Right atrium auricular region (tissue), 2 donors: ENCODE measurements at regions not wholly inside any gene's neighbourhood (a gene's known extent, or its start where the extent isn't known, plus 50 kb on each side); places are given as distances from the start of the nearest gene placed in this dataset.
A peak's percentile ranks its signal among the peaks of the same experiment; 100 is the strongest.

Experiments
- DNase-seq: peaks from one replicate; pipeline ENCODE4 v3.0.0-alpha.2; 2019; ENCODE audit warnings: low spot score
- H3K27ac ChIP-seq, 2 donors: fragments of 200-600 bp; sonication (generic); 1 replicate in 1 of 2; 2 replicates in 1 of 2; pipeline ENCODE4 v1.5.1; 2016 to 2019
- H3K27me3 ChIP-seq, 2 donors: fragments of 200-600 bp; sonication (generic); one replicate each; pipeline versions ENCODE4 v1.5.1 to v1.6.0; 2017 to 2019
- H3K36me3 ChIP-seq: fragments of 200-600 bp; sonication (generic); one replicate; pipeline ENCODE4 v1.5.1; 2016
- H3K4me1 ChIP-seq, 2 donors: fragments of 200-600 bp; sonication (generic); one replicate each; pipeline versions ENCODE4 v1.5.1 to v1.6.0; 2017 to 2019
- H3K4me3 ChIP-seq, 2 donors: fragments of 200-600 bp; sonication (generic); 1 replicate in 1 of 2; 2 replicates in 1 of 2; pipeline ENCODE4 v1.5.1; 2017 to 2019; ENCODE audit warnings: mild to moderate bottlenecking in 1 of 2, moderate library complexity in 1 of 2
- H3K9me3 ChIP-seq, 2 donors: fragments of 200-600 bp; sonication (generic); one replicate each; pipeline ENCODE4 v1.5.1; 2019
- TF ChIP-seq, protein P1 (sequence below), 2 donors: fragments of 200-600 bp; sonication (generic); IDR thresholded peaks; one replicate each; pipeline ENCODE4 v1.5.1; 2019; ENCODE audit warnings: antibody characterized with exemption in 2 of 2

- Histone ChIP-seq H3K4me1 (peaks cover 0 to 11% of the 10 kb centered on the region in 2 donors), H3K27ac (no peak overlapping the region), H3K36me3 (no peaks in the 10 kb centered on the region), H3K9me3 (no peaks in the 10 kb centered on the region), H3K27me3 (no peaks in the 10 kb centered on the region), H3K4me3 (no peak overlapping the region)
- no peak for DNase-seq
- TF ChIP-seq, protein P1, sequence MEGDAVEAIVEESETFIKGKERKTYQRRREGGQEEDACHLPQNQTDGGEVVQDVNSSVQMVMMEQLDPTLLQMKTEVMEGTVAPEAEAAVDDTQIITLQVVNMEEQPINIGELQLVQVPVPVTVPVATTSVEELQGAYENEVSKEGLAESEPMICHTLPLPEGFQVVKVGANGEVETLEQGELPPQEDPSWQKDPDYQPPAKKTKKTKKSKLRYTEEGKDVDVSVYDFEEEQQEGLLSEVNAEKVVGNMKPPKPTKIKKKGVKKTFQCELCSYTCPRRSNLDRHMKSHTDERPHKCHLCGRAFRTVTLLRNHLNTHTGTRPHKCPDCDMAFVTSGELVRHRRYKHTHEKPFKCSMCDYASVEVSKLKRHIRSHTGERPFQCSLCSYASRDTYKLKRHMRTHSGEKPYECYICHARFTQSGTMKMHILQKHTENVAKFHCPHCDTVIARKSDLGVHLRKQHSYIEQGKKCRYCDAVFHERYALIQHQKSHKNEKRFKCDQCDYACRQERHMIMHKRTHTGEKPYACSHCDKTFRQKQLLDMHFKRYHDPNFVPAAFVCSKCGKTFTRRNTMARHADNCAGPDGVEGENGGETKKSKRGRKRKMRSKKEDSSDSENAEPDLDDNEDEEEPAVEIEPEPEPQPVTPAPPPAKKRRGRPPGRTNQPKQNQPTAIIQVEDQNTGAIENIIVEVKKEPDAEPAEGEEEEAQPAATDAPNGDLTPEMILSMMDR (IDR thresholded peaks at IDR 0.05) = no peak
These were observed 249.5 kb upstream of the POU3F1 start for GRCh38 chr1:38296047-38296446.

GRCh38 chr1:38293567-38293966, 247.0 kb upstream of the POU3F1 start:
- Histone ChIP-seq H3K27ac (no peak overlapping the region), H3K9me3 (no peaks in the 10 kb centered on the region), H3K36me3 (no peaks in the 10 kb centered on the region), H3K4me3 (no peak overlapping the region), H3K27me3 (no peaks in the 10 kb centered on the region), H3K4me1 (peaks cover 0 to 11% of the 10 kb centered on the region in 2 donors)
- TF ChIP-seq, protein P1 (IDR thresholded peaks at IDR 0.05) = no peak
- no peak for DNase-seq

DNA sequence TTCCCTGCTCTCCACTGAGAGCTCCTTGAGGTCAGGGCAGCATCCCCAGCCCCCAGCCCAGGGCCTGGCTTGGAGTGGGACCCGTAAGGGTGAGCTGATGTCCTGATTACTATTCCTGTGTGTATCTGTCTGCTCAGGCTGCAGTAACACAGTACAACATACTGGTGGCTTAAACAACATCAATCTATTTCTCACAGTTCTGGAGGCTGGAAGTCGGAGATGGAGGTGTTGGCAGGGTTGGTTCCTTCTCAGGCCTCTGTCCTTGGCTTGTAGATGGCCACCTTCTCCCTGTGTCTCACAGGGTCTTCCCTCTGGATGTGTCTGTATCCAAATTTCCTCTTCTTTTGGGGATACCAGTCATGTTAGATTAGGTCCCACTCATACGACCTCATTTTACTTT, 246.4 kb upstream of the POU3F1 start:
- no peak for DNase-seq
- no peaks in the 10 kb centered on the region for H3K27me3 ChIP-seq
- no peak overlapping the region for H3K4me3 ChIP-seq
- TF ChIP-seq, protein P1 (IDR thresholded peaks at IDR 0.05) = no peak
- H3K27ac ChIP-seq = no peak overlapping the region
- H3K36me3 ChIP-seq = no peaks in the 10 kb centered on the region
- peaks cover 0 to 11% of the 10 kb centered on the region in 2 donors for H3K4me1 ChIP-seq
- H3K9me3 ChIP-seq = no peaks in the 10 kb centered on the region

GRCh38 chr1:38291906-38292521, 245.4 kb upstream of the POU3F1 start:
- TF ChIP-seq, protein P1 (IDR thresholded peaks at IDR 0.05) = no peak
- no peaks in the 10 kb centered on the region for H3K36me3 ChIP-seq
- no peak overlapping the region for H3K27ac ChIP-seq
- no peaks in the 10 kb centered on the region for H3K9me3 ChIP-seq
- H3K4me3 ChIP-seq = peak overlapping the region in 1 of 2 donors; percentile 32
- no peak for DNase-seq
- peaks cover 0 to 11% of the 10 kb centered on the region in 2 donors for H3K4me1 ChIP-seq
- H3K27me3 ChIP-seq = no peaks in the 10 kb centered on the region

DNA sequence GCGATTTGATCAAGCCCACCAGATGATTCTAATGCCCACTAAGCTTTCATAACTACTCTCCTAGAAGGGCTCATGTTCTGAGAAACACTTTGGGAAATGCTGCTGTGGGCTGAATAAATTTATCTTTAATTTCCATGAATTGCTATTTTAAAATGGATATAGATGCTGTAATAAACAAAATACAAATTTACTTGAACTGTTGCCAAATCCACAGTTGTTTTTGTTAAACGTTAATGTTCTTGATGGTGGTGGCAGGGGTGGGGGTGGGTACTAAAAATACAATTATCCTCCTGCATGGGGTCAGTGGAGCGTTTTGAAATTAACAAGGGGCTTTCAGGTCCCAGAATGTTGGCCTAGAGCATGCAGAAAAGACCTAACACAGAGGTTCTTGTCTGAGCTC, 244.7 kb upstream of the POU3F1 start:
- TF ChIP-seq, protein P1 (IDR thresholded peaks at IDR 0.05) = no peak
- no peak overlapping the region for H3K4me3 ChIP-seq
- no peaks in the 10 kb centered on the region for H3K9me3 ChIP-seq
- no peaks in the 10 kb centered on the region for H3K36me3 ChIP-seq
- H3K27me3 ChIP-seq = no peaks in the 10 kb centered on the region
- H3K4me1 ChIP-seq = peaks cover 0 to 11% of the 10 kb centered on the region in 2 donors
- H3K27ac ChIP-seq = no peak overlapping the region
- no peak for DNase-seq

GRCh38 chr1:38289034-38289433, 242.4 kb upstream of the POU3F1 start:
- H3K27me3 ChIP-seq = no peaks in the 10 kb centered on the region
- H3K4me1 ChIP-seq = peaks cover 0 to 11% of the 10 kb centered on the region in 2 donors
- no peak for DNase-seq
- H3K27ac ChIP-seq = no peak overlapping the region
- no peaks in the 10 kb centered on the region for H3K36me3 ChIP-seq
- H3K4me3 ChIP-seq = no peak overlapping the region
- H3K9me3 ChIP-seq = no peaks in the 10 kb centered on the region
- TF ChIP-seq, protein P1 (IDR thresholded peaks at IDR 0.05) = no peak
